Esophagus muscularis mucosa (tissue), 4 donors: ENCODE measurements at regions not wholly inside any gene's neighbourhood (a gene's known extent, or its start where the extent isn't known, plus 50 kb on each side); places are given as distances from the start of the nearest gene placed in this dataset.
A peak's percentile ranks its signal among the peaks of the same experiment; 100 is the strongest.

ENCODE experiments used
- DNase-seq: peaks from one replicate; pipeline ENCODE4 v3.0.0-alpha.2; 2017; ENCODE audit errors: extremely low spot score
- H3K27ac ChIP-seq, 4 donors: fragments of 200-600 bp; sonication (generic); replicated peaks in 1 of 4; 1 replicate in 3 of 4; 2 replicates in 1 of 4; pipeline ENCODE4 v1.5.1; 2016 to 2019; ENCODE audit warnings: mild to moderate bottlenecking in 1 of 4
- H3K27me3 ChIP-seq, 4 donors: fragments of 200-600 bp; sonication (generic); one replicate each; pipeline versions ENCODE4 v1.5.1 to v1.6.0; 2016 to 2019
- H3K36me3 ChIP-seq, 4 donors: fragments of 200-600 bp; sonication (generic); one replicate each; pipeline ENCODE4 v1.5.1; 2016 to 2019
- H3K4me1 ChIP-seq, 4 donors: fragments of 200-600 bp; sonication (generic); one replicate each; pipeline ENCODE4 v1.5.1; 2016 to 2019
- H3K4me3 ChIP-seq, 4 donors: fragments of 200-600 bp; sonication (generic); 1 replicate in 2 of 4; 2 replicates in 2 of 4; pipeline ENCODE4 v1.5.1; 2016 to 2019; ENCODE audit warnings: mild to moderate bottlenecking in 4 of 4, moderate library complexity in 1 of 4
- H3K9me3 ChIP-seq, 4 donors: fragments of 200-600 bp; sonication (generic); 1 replicate in 3 of 4; 2 replicates in 1 of 4; pipeline ENCODE4 v1.5.1; 2016 to 2019
- CTCF ChIP-seq, 3 experiments: fragments of 200-600 bp in 2 of 3; fragments of 450-650 bp in 1 of 3; sonication (generic) in 2 of 3; IDR thresholded peaks; one replicate each; pipeline ENCODE4 v1.5.1; 2017 to 2019; ENCODE audit warnings: antibody characterized with exemption in 3 of 3, mild to moderate bottlenecking in 2 of 3, moderate library complexity in 1 of 3
- EP300 ChIP-seq: sonication (generic); formaldehyde crosslinking; IDR thresholded peaks from one replicate; pipeline ENCODE4 v1.6.1; 2017; ENCODE audit warnings: antibody characterized with exemption
- POLR2A ChIP-seq: fragments of 450-650 bp; IDR thresholded peaks from one replicate; pipeline ENCODE4 v1.6.1; 2017; ENCODE audit warnings: antibody characterized with exemption, moderate library complexity, mild to moderate bottlenecking, low read depth
- POLR2AphosphoS5 ChIP-seq, 2 donors: sonication (generic); formaldehyde crosslinking; IDR thresholded peaks; one replicate each; pipeline ENCODE4 v1.6.1; 2017; ENCODE audit warnings: antibody characterized with exemption in 2 of 2
- WGBS: methylation state at CpG from one replicate; pipeline ENCODE4 v1.1.5; 2018; 5-methylcytosine and 5-hydroxymethylcytosine counted together
- intact Hi-C: fragments of 100-400 bp; cut with DNase I; formaldehyde crosslinking; loops from one replicate; pipeline ENCODE4 v1.15.1; 2023
- small RNA-seq, 3 donors: library from RNA; depleted of rRNA; stranded (forward); fragments of <200 nt; gene quantifications; one replicate each; pipeline ENCODE3, GENCODE V24; 2016

- H3K4me1 ChIP-seq: peaks cover 10 to 55% (median 44%) of the 10 kb centered on the region in 4 donors
- no peaks in the 10 kb centered on the region for H3K36me3 ChIP-seq
- H3K27ac ChIP-seq: peak overlapping the region in 2 of 4 donors; percentile 47 to 57
- H3K9me3 ChIP-seq: no peaks in the 10 kb centered on the region
- no peak for DNase-seq
- H3K27me3 ChIP-seq: no peaks in the 10 kb centered on the region
- H3K4me3 ChIP-seq: no peak overlapping the region
- intact Hi-C loops: no loop called here
- no peak for TF ChIP-seq CTCF (IDR thresholded peaks at IDR 0.05)
- TF ChIP-seq POLR2AphosphoS5 (IDR thresholded peaks at IDR 0.05): no peak
- no peak for TF ChIP-seq EP300
- no peak for TF ChIP-seq POLR2A
- WGBS: 49% methylated on average over 6 of the region's 6 CpGs
Observed at GRCh38 chr6:137816133-137816579, 50.9 kb upstream of the TNFAIP3 start.

- Histone ChIP-seq H3K27me3 (no peaks in the 10 kb centered on the region), H3K4me1 (peaks cover 10 to 57% (median 44%) of the 10 kb centered on the region in 4 donors), H3K4me3 (no peak overlapping the region), H3K9me3 (no peaks in the 10 kb centered on the region), H3K27ac (peak overlapping the region in 2 of 4 donors; percentile 47 to 57), H3K36me3 (no peaks in the 10 kb centered on the region)
- intact Hi-C loops: no loop called here
- no peak for TF ChIP-seq POLR2A
- TF ChIP-seq CTCF (IDR thresholded peaks at IDR 0.05): no peak
- TF ChIP-seq EP300: no peak
- no peak for TF ChIP-seq POLR2AphosphoS5 (IDR thresholded peaks at IDR 0.05)
- 72% methylated on average over 8 of the region's 8 CpGs for WGBS
- DNase-seq: no peak
Observed at GRCh38 chr6:137816688-137817618, 50.1 kb upstream of the TNFAIP3 start.

Small RNA genes lying in the stretch of these regions (small RNA-seq; reads per million reads assigned to genes)
- gene RF00019: 0 reads per million in 3 donors
